ENCODE measurements at regions not wholly inside any gene's neighbourhood (a gene's known extent, or its start where the extent isn't known, plus 50 kb on each side); places are given as distances from the start of the nearest gene placed in this dataset.

DNA sequence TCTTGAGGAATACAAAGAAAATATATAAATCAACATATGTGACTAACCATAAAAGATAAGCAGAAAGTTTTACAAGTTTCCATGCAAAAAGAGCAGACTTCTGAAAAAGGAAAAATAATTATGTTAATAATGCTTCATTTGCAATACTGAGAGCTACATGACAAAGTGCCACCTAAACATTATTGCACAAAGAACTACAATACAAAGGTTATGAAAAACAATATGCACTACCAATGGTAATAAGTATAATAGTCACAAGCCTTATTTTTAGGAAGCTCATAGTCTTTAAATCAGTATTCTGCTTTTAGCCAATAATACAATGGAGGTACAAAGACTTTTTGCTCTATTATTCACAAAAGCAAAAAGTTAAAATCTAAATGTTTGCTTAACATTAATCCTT lies 411.2 kb downstream of the TLL1 start:
- TF ChIP-seq, protein P1, sequence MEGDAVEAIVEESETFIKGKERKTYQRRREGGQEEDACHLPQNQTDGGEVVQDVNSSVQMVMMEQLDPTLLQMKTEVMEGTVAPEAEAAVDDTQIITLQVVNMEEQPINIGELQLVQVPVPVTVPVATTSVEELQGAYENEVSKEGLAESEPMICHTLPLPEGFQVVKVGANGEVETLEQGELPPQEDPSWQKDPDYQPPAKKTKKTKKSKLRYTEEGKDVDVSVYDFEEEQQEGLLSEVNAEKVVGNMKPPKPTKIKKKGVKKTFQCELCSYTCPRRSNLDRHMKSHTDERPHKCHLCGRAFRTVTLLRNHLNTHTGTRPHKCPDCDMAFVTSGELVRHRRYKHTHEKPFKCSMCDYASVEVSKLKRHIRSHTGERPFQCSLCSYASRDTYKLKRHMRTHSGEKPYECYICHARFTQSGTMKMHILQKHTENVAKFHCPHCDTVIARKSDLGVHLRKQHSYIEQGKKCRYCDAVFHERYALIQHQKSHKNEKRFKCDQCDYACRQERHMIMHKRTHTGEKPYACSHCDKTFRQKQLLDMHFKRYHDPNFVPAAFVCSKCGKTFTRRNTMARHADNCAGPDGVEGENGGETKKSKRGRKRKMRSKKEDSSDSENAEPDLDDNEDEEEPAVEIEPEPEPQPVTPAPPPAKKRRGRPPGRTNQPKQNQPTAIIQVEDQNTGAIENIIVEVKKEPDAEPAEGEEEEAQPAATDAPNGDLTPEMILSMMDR (conservative IDR thresholded peaks at IDR 0.05) = no peak
- H3K27ac ChIP-seq = no peak overlapping the region

- H3K27ac ChIP-seq = no peak overlapping the region
- TF ChIP-seq, protein P1 (conservative IDR thresholded peaks at IDR 0.05) = no peak
Observed at GRCh38 chr4:166290426-166290825, 417.4 kb downstream of the TLL1 start.

DNA sequence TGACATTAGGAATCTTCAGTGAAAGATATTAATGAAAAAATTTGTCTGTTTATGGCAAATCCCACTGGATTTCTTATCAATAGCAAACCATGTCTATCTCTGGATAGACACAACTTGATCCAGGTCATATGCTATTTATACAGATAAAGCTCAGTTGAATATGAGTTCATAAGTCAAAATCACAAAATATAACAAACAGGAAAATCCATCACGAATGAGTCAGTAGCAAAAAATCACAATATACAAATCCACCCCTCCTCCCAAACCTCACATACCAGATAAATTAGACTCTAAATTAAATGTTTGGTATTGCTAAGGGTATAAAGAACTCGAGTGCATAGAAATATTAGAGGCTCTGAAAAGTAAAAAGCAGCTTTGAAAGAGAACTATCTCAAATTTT lies 420.5 kb downstream of the TLL1 start:
- no peak overlapping the region for H3K27ac ChIP-seq
- TF ChIP-seq, protein P1 (conservative IDR thresholded peaks at IDR 0.05) = no peak

DNA sequence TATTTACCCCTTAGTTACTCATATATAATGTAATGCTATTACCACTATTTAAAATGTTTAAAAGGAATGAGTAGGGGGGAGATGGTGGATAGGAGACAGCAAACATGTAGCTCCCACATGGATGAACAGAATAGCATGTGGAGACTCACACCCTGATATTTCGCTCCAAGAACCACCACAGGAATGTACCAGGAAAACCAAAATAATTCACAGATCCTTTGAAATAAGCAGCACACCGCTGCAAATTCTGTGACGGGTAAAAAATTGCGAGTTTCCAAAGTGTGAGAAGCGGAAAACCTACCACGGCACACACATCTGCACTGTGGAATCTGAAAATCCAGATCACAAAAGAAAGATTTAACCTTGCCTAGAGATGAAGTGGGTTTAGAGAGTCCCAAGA lies 428.2 kb downstream of the TLL1 start:
- TF ChIP-seq, protein P1 (conservative IDR thresholded peaks at IDR 0.05) = no peak
- H3K27ac ChIP-seq = no peak overlapping the region

DNA sequence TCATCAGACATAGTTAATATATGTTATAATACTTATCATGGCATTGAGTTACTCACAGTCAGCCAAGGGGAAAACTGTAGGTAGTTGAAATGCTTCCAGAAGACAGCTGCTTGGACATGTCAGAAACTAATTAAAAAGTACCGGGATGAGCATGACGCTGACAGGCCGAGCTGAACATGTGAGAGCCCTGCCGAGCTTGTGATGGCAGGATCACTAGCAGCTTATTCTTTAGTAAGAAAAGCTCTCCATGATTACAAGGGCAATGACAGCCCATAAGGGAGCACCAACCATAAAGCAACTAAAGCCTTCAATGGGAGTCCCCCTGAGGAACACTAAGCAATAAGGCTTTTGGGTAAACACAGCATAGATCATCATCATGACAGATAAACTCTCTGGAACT lies 435.6 kb downstream of the TLL1 start:
- H3K27ac ChIP-seq = no peak overlapping the region
- TF ChIP-seq, protein P1 (conservative IDR thresholded peaks at IDR 0.05) = no peak

- TF ChIP-seq, protein P1 (conservative IDR thresholded peaks at IDR 0.05) = no peak
- H3K27ac ChIP-seq = no peak overlapping the region
Observed at GRCh38 chr4:166309286-166309685, 436.2 kb downstream of the TLL1 start.

DNA sequence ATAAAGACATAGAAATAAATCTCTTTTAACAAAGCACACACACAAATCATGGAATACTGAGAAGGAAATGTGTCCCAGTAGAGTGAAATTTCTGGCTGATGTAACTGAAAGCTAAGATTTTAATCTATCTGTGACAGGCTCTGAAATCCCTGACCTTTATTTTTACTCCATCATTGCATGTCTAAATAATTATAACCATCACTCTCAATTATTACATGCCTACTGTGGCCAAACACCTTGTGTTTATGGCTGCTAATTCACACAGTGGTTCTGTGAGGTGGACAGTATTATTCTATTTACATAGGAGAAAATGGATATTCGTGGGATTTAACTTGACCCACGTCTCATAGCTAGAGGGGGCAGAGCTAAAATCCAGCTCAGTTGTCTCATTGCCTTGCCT lies 438.1 kb downstream of the TLL1 start:
- no peak overlapping the region for H3K27ac ChIP-seq
- TF ChIP-seq, protein P1 (conservative IDR thresholded peaks at IDR 0.05) = no peak

- H3K27ac ChIP-seq = no peak overlapping the region
- TF ChIP-seq, protein P1 (conservative IDR thresholded peaks at IDR 0.05) = no peak
Observed at GRCh38 chr4:166312166-166312565, 439.1 kb downstream of the TLL1 start.

All from VCaP (cell line).